SK-MEL-5 (cell line): ENCODE measurements at regions not wholly inside any gene's neighbourhood (a gene's known extent, or its start where the extent isn't known, plus 50 kb on each side); places are given as distances from the start of the nearest gene placed in this dataset.

Source experiments
- DNase-seq: peaks from one replicate; pipeline ENCODE4 v3.0.0-alpha.2; 2016; ENCODE audit warnings: low read depth, low spot score
- in situ Hi-C: cut with HindIII; loops from 2 replicates; pipeline ENCODE4 v1.10.0; 2016; ENCODE audit warnings: low sequenced_read_pairs, high pct_unique_total_duplicates, low pct_unique_long_range_greater_than_20kb

DNA sequence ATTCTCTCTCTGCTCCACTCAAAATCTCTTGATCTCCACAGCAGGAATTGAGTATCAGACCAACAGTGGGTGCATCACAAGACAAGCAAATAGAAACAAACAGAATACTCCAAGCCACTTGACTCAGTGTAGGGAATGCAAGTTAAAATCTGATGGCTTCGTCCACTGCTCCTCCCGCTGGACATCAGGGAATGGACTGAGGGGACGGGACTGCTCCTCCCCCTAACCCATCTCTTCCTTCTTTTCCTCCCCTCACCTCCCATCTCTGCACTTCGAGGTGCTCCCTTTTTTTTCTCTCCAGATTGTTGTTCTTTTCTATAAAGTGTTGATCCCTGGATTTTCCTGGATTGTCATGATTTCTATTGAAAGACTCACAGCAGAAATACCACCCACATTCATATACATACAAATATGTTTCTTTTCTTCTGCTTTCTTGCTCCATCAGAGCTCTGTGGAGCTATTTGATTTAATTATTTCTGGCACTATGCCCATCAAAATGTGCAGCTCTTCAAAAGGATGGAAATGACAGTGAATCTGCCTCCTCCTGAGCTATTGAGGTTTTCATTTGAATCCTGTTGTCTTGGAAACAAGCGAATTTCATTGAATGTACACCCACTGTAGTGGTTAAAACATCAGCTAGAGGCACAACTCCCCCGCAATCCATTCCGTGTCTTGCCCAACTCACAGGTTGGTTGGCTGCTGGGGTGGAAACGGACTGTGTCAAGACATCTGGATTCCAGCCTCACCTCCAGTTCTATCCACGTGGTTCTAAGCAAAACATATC lies 199.7 kb downstream of the SPTSSA start:
- DNase-seq: no peak
- in situ Hi-C loops: no loop called here

DNA sequence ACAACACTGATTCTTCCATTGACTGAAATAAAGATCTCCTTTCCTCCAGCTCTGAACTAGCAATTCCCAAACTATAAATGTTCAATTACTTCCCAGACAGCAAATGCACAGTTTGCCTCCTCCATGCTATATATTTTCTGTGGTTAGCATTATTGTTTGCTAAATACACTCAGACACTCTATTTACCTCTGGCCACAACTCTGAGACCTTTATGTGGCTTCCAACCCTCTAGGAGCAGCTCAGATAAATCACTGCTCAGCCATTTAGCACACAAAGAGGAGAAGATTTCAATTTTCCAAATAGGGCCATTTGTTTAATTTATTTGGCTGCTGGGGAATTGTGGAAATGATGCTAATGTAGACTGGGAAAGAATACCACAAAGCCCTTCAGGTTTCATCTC lies 202.0 kb downstream of the SPTSSA start:
- in situ Hi-C loops: no loop called here
- DNase-seq: no peak

DNA sequence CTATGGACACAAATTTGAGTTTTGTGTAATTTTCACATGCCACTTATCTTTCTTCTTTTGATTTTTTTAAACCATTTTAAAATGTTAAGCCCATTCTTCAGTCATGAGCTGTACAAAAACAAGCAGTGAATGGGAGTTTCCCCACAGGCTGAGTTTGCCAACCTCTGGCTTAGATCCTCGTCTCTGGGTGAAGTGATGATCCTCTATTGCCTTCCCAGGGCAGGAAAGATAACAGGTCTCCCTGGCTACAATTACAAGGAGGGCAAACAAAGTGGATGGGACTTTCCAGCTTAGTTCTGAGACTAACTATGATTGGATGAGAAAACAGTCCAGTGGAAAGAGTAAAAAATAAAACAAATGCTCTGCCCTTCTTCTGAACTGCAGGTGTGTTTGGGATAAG lies 203.7 kb downstream of the SPTSSA start:
- in situ Hi-C loops: no loop called here
- no peak for DNase-seq

DNA sequence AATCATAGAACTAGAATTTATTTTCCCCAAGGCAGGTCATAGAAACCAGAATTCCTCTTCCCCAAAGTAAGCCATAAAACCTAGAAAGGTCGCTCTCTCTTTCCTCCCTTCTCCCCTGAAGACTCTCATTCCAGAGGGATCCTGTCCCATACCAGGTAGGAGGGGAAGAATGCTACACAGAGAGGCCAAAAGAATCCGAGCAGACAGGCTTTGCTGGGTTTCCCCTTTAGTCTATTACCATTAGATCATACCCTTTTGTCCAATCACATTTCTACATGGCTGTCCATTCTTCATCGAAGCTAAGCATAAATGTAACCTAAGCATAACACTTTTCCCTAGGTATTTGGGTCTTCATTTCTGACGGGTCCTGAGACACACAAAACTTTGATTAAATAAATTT lies 204.5 kb downstream of the SPTSSA start:
- in situ Hi-C loops: no loop called here
- DNase-seq: no peak

DNA sequence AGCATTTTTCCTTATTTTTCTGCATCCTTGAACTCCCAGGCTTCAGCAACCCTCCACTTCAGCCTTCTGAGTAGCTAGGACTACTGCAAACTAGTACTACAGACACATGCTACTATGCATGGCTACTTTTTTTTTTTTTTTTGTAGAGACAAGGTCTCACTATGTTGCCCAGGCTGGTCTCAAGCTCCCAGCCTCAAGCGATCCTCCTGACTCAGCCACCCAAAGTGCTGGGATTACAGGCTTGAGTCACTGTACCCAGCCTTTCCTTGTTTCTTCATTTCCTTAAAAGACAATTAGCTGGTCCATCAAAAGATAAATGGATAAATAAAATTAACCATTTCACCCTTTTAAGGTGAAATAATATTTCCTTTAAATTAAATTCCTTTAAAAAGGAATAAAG lies 205.8 kb downstream of the SPTSSA start:
- in situ Hi-C loops: no loop called here
- no peak for DNase-seq

DNA sequence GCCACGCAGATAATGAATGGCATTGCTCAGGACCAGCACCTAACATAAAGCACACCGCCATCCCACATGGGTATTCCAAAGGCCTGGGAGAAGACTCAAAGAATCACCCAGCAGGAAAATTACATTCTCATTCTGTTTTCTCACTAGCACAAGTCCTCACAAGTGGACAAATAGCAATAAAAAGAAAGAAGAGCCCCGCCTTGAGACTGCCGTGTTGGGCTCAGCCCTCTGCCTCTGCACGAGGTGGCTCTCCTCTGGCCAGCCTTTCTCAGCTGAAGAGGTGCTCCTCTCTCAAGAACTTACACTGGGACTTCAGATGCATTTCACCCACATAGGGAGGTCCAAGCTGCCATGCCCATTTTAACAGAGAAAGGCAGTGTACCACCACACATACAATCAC lies 207.5 kb downstream of the SPTSSA start:
- in situ Hi-C loops: no loop called here
- no peak for DNase-seq

DNA sequence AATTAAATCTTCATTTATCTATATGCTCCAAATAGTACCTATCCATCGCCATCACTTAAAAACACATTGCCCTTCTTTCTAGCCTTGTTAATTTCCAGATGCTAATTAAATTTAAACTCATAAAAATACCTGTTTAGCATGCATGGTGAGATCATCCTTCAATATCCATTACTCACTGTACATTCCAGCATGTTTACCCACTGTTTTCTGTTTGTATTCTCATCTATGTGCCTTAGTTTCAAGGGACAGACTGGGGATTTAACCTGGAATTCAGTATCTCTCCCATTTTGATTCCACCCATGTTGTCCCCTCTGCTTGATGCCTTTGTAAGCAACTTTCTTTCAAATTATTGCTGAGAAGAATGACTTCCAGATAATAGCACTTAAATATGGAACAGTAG lies 208.0 kb downstream of the SPTSSA start:
- in situ Hi-C loops: no loop called here
- no peak for DNase-seq

DNA sequence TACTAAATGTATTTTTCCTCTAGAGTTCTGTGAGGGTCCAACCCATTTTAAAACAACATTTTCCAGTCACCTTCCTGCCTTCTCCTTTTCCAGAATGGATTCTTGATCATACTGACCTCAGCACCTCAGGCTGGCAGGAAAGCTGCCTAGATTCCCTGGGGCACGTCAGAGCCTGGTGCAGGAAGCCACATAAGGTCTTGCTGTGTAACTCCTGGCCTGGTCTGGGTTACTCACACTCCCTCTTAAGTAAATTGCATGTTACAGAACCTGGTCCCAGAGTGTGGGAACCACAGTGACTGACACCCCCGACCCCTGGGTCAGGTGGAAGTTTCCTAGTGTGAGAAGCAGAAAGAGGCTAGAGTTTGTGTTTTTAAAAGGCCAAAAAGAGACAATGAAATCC lies 209.8 kb downstream of the SPTSSA start:
- DNase-seq: no peak
- in situ Hi-C loops: no loop called here

DNA sequence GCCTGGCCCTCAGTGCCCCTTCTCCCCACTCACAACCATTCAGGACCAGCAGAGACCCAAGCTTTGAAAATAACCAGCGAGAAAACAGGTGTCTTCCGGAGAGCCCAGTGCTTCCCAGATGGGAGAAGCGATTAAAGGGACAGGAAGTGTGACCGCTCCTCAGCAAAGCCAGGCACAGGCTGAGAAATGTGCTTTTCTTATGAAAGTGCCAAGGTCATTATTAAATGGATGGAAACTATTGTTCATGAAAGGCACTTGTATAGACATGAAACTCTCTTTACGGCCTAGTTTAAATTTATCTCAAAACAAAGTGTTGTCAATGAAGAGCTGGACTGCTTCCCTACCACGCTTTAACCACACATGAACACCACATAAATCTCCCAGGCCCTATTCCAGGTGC lies 210.4 kb downstream of the SPTSSA start:
- DNase-seq: no peak
- in situ Hi-C loops: no loop called here

DNA sequence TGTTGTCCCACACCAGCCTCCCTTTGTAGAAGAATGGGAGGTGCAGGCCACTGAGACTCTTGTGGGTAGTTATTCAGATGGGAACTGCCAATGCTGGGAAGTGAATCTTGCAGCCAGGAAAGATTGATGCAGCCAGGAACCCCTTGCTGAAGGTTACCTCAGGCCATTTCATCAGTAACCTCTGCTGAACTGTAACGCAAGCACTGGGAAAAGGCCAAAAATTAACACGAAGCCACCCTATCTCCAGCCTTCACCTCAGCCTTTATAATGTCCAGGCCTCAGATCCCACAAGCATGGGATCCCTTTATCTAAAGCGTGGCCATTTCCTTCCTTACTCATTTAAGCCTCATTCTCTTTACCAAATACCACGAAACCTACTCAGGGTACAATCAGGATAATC lies 211.1 kb downstream of the SPTSSA start:
- in situ Hi-C loops: no loop called here
- no peak for DNase-seq

DNA sequence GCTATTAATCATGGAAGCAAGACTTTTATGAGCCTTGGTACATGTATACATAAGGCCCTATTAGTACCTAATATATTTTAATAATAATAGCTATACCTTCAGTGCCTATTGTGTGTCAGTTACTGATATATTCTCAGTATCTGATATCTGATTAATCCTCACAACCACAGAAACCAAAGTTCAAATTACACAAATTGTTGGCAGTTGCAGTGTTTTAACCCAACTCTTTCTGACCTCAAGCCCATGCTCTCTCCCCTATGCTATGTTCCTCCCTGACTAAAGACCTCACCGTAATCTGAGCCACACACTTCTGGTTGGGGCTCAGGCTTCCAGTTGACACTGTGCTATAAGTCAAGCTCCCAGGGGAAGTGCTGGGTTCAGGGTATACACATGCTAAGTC lies 214.4 kb downstream of the SPTSSA start:
- in situ Hi-C loops: no loop called here
- DNase-seq: no peak

DNA sequence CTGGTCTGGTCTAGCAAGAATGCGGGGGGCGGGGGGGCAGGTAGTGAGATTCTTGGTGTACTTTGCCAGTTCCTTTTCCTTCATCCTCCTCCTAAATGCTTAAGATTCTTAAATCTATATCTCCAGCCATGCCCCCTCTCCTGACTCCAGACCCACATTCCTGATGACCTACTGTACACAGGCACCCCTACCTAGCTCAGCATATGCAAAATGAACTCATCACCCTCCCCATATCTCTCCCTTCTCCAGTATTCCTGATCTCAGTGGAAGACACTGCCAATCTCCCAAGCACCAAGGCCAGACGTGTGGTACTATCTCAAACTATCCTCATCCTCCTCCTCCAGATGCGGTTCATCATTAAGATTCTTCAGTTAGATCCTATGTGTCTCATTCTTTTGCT lies 215.8 kb downstream of the SPTSSA start:
- in situ Hi-C loops: no loop called here

DNA sequence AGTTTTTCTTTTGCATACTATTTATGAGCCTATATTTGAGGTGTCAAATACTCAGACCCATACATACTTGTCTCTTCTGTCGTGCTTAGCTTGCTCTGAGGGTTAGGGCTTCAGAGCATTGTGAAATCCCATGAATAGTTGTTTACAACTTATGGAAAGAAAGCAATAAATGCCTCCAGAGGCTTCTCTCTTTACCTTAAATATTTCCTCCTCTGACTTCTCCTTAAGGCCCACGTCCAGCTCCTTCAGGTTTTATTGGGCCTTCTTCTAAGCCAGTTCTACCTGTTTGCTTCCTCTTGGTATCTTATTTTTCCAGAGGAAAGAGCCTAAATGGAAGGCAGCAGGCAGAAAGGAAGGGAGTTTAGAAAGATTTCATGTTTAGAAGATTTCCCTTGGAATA lies 218.6 kb downstream of the SPTSSA start:
- no peak for DNase-seq
- in situ Hi-C loops: no loop called here

More for the DNA sequence above, 215.8 kb downstream of the SPTSSA start:
- no peak for DNase-seq

DNA sequence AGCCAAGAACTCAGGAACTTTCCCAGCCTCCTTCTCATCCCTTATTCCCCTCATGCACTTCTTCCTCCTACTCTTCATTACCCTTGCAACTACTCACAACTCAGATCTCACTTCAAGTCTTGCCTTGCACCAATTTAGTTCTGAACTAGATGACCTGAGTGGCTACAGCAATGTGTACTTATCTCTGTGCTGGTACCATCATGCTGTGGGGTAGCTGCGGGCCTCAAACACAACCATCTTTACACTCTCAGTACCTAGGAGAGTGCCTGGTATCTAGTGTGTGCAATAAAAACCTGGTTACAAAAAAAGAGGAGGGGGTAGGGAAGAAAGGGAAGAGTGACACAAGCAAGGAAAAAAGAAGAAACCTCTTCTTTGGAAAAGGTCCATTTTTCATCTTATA lies 219.0 kb downstream of the SPTSSA start:
- no peak for DNase-seq
- in situ Hi-C loops: no loop called here

DNA sequence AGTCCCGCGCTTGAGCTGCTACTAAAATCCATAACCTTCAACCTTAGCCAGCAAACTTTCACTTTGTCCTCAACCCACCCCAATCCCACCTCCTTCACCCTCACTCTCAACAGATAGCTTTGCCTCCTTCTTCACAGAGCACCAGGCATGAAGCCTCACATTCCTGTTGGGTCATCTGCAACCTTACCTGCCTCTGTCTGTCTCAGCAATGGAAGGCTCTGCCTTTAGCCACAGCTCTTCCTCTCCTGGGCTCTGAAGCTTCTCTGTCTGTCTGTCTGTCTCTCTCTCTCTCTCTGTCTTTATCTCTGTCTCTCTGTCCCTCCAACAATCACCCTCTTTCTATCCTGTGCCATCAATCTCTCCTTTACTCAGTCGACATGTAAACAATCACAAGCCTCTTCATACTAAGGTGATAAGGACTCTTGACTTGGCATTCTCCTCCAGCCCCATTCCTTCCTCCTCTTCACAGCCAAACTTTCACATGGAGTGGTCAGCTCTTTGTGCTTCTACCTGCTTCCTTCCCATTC lies 220.8 kb downstream of the SPTSSA start:
- in situ Hi-C loops: no loop called here
- no peak for DNase-seq

DNA sequence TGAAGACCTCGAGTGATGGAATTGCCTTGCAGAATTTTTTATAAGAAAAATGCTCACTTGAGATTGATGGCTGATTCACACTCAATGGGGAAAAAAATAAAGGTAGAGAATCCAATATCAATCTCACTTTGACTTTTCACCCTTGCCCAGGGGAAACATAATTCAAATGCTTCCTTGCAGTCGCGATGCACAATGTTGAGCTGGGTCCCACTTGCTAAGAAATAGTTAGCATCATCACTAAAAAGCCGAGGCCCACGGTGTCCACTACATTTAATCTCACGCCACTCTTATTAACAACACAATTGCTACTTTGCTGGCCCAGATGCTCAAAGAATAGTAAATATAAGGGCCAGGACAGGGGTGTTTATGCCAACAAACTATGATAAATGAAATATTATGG lies 223.4 kb downstream of the SPTSSA start:
- DNase-seq: no peak
- in situ Hi-C loops: no loop called here

DNA sequence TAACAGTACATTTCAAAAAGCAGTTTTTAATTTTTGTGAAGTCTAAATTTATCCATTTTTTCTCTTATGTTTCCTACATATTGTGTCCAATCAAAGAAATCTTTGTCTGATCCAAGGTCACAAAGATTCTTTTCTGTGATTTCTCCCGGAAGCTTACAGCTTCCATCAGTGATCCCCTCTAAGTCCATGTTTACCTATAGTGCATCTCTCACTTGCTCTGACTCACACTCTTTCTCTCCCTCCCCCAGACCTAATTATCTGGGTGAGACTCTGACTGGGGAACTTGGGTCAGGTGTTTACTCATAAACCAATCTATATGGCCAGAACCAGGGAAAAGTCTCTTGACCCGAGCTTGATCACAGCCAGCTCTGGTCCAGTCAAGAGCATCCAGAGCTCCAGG lies 224.4 kb downstream of the SPTSSA start:
- in situ Hi-C loops: no loop called here
- peak; percentile 21 for DNase-seq

DNA sequence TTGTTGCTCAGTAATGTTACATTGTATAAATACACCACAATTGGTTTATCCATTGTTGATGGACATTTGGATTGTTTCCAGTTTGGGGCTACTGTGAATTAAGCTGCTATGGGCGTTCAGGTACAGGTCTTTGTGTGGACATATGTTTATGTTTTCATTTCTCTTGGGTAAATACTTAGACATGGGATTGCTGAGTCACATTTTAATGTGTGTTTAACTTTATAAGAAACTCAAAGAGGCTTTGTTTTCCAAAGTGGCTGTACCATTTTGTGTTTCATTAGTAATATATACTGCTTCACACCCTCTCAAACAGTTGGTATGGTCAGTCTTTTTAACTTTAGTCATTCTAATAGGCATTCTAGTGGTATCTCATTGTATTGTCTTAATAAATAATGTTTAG lies 225.0 kb downstream of the SPTSSA start:
- in situ Hi-C loops: no loop called here
- DNase-seq: peak; percentile 50

DNA sequence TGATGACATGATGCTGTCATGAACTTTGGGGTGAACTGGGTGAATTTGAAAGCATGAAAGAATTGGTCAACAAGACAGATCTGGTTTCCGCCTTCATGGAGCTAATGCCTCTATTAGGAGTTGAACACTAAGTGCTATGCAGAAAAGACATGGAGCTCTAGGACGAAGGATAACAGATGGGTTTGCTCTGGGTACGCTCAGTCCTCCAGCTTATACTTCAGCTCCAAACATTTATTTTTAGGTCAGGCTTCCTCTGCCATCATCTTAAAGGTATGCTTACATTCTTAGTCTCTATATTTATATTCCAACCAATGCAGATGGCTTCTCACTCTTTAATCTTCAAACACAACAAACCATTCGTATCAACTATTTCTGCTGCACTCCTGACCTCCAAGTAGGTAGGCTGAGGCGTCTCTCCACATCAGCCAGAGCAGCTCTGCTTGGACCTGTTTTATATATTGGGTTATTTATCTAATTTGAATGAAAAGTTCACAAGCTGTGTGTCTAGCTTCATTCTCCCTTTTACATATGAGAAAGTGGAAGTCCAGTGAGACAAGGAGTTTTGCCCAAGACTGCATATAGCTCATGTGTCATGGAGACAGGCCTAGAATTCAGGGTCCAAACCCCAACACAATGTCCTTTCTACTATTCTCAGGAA lies 226.3 kb downstream of the SPTSSA start:
- in situ Hi-C loops: no loop called here
- no peak for DNase-seq
